ENCODE measurements at regions not wholly inside any gene's neighbourhood (a gene's known extent, or its start where the extent isn't known, plus 50 kb on each side); places are given as distances from the start of the nearest gene placed in this dataset.

GRCh38 chrX:114051667-114052315, 532.1 kb upstream of the HTR2C start:
- ATAC-seq (no peak; the same call in 2 of the 3 replicates), DNase-seq (ENCODE audit: low spot score) (no peak)
- Histone ChIP-seq H3F3A (replicated peaks; ENCODE audit: low read depth) (0 out of 2 replicates have a peak, but pooled peaks cover 5% of the 10 kb centered on the region), H3K27ac (ENCODE audit: low read depth) (peak overlapping the region; percentile 61), H2AFZ (no peak overlapping the region), H3K4me2 (no peak overlapping the region), H3K9me2 (ENCODE audit: insufficient read depth) (no peaks in the 10 kb centered on the region), H3K36me3 (ENCODE audit: insufficient read depth) (no peaks in the 10 kb centered on the region), H3K4me1 (ENCODE audit: insufficient read depth) (peaks cover 12% of the 10 kb centered on the region), H3K27me3 (ENCODE audit: insufficient read depth) (no peaks in the 10 kb centered on the region), H4K20me1 (replicated peaks; ENCODE audit: insufficient read depth) (no peaks in the 10 kb centered on the region), H3K79me2 (replicated peaks; ENCODE audit: insufficient read depth) (peaks cover 10% of the 10 kb centered on the region), H3K4me3 (no peak overlapping the region)
- Mint-ChIP-seq H3K36me3 (ENCODE audit: low read depth) (peaks cover 12% of the 10 kb centered on the region; the same call in 2 of the 3 replicates), H3K4me3 (no peak overlapping the region), H3K4me1 (peaks cover 14% of the 10 kb centered on the region), H3K9me3 (no peaks in the 10 kb centered on the region), H3K27ac (peak overlapping the region; percentile 41; the same call in 1 of the 2 replicates), H3K27me3 (ENCODE audit: insufficient read depth, low read depth, poor library complexity) (peaks cover 4% of the 10 kb centered on the region)
- TF ChIP-seq POLR2AphosphoS5 (IDR thresholded peaks at IDR 0.05; ENCODE audit: low read depth) = peak; percentile 47; the same call in 1 of the 2 replicates
- TF ChIP-seq ZNF462 (CRISPR knock-in tag; IDR thresholded peaks at IDR 0.05) = no peak
- no peak for TF ChIP-seq CREB1 (CRISPR knock-in tag; IDR thresholded peaks at IDR 0.05; ENCODE audit: low read depth)
- no peak for TF ChIP-seq STAT1 (IDR thresholded peaks at IDR 0.05; ENCODE audit: unreplicated experiment)

All from GM23338 (cell line).